Activated CD4-positive, alpha-beta T cell treated with anti-CD3 and anti-CD28 coated beads, Interleukin-2, amount 50 U/mL, for 4 hours (primary cell): ENCODE measurements at regions not wholly inside any gene's neighbourhood (a gene's known extent, or its start where the extent isn't known, plus 50 kb on each side); places are given as distances from the start of the nearest gene placed in this dataset.
A peak's percentile ranks its signal among the peaks of the same experiment; 100 is the strongest.

ENCODE experiments used
- DNase-seq, 2 experiments: peaks; one replicate each; pipeline ENCODE4 v3.0.0-alpha.2; 2020

DNA sequence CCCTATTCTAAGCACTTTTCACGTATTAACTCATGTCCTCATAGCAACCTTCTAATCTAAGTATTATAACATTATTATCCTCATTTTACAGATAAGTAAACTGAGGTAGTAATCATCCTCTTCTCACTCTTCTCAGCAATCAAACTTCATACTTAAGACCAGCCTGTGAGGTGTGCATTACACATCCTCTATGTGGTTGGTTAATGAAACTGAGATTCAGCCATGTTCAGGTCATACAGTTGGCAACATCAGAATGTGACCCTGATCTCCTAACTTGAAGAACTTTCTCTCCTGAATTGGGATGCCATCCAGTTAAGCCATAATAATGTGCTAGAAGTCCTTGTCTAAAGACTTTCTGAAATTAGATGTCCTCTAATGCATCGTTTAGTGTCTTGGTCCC is 275.1 kb upstream of the ANKRD55 start:
- DNase-seq, result no peak

DNA sequence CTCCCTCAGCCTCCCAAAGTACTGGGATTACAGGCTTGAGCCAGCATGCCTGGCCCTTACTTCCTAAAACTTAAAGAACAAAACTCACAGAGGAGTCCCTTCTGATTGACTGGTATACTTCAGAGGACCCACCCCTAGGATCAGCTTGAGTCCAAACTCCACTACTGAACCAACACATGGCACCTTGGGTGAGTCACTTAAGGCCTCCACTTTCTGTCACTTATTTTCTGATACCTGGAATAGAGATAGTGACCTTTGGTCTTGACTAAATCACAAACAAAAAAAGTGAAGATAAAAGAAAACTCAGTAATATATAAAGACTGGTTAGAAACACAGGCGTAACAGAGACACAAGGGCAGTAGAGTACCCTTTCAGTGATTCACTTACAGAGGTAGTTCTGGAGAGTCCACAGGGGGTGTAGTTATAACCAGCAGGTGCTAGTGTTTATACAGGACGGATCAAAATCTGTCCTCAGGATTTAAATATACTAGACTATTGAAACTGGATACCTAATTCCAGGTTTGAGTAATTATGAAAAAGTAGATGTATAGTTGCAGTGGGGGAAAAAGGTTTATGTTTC is 274.3 kb upstream of the ANKRD55 start:
- DNase-seq, result no peak

DNA sequence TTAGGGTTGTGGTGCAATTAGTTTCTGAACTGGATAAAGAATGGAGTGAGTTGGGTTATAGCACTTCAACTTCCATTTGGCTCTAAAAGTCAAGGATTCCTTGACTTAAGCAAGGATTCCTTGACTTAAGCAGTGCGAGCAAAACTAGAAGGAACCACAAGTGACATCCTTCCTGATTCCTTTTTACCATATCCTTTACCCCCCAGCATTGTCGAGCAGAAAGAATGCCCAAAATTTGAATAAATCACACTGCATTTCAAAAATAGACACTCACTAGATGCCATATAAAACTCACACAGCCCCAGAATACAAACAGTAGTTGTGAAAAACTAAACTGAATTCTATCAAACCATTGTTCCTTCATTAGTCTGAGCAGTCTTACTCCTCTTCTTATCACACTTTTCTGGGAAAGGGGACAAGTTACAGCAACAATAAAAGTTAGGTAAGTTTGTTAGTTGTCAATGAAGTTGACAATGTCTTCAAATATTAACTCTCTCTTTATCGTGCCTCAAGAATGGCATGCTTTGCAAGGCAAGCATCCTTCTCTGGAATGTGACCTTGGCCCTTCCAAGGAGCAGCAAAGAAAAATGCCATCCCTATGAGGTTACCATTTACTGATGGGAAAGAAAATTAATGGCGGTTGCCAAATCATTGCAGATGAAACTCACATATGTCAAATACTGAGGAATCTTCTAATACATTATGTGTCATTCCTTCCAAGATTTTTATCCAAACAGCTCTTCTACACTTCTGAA is 273.3 kb upstream of the ANKRD55 start:
- no peak for DNase-seq

DNA sequence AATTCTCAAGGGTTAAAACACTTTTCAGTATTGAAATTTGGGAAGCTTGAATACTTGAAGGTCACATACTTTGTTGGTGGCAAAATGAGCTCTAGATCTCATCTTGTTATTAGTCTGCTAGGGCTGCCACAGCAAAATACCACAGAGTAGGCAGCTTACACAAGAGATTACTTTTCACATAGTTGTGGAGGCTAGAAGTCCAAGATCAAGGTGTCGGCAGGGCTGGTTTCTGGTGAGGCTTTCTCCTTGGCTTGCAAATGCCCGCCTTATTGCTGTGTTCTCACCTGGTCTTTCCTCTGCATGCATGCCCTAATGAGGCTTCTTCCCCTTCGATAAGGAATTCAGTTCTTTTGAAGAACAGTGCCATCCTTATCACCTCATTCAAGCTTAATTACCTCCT is 270.8 kb upstream of the ANKRD55 start:
- DNase-seq, result no peak

DNA sequence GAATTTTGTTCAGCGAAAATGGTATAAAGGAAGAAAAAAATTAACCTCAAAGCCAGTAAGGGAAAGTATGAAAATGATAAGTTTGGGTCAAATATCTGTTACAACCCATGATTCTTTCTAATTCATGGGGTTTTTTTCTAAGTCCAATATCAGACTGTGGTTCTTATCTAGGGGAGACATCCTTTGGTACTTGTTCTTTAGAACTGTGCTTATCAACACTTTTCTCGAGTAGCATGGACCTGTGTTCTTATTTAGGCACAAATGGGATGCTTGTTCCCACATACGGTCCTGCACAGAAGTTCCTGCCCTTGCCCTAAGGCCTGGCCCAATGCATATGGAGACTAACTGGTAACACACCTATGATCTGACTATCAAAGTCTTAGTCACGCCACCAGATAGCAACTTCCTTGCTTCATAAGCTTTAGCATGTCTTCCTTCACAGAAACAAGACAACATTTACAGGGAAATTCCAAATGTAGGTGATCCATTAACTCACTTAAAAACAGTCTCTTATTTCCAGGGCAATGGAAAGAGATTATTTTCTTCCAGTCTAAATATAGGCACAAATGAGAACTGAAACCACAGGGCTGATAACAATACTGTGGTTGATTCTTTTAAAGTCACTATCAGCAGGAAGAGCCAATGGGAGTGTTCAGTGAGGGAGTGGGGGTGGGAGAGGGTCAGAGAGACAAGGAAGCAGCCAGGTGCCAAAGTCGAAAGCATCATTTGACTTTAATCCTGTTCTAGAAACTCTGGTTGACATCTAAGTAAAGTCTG is 268.8 kb upstream of the ANKRD55 start:
- DNase-seq, result no peak

DNA sequence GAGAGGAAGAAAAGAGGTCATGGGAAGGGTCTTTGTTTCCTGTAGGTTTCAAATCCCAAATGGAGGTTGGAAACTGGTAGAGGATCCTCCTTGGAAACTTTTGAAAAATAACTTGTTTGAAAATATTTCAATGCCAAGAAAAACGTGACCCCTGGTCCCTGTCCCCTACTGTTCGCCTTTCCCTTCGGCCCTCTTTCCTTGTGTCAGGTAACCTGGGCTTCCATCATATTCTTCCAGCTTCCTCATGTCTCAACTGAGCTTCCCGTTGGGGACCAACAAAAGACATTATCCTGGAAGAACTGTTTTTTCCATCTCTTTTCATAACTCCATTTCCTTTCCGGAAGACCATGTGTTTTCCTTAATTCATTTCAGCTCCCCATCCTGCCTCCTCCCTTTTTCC is 266.8 kb upstream of the ANKRD55 start:
- DNase-seq, result no peak

DNA sequence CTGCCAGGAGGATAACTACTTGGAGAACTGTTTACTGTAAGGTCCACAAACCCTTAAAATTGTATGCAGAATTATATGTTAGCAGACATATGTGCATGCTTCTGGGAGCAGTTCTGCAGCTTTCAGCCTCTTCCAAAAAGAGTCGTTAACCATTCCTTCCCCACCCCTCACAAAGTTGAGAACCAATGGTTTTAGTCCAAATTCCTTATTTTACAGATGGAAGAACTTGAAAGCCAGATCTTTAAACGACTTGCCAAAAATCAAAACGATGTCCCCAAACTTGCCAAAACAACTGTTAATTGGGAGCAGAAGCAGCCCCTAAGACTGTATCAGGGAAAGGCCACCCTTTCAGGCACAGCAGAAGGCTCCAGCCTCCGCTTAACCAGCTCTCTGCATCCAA is 266.4 kb upstream of the ANKRD55 start:
- DNase-seq, result no peak

DNA sequence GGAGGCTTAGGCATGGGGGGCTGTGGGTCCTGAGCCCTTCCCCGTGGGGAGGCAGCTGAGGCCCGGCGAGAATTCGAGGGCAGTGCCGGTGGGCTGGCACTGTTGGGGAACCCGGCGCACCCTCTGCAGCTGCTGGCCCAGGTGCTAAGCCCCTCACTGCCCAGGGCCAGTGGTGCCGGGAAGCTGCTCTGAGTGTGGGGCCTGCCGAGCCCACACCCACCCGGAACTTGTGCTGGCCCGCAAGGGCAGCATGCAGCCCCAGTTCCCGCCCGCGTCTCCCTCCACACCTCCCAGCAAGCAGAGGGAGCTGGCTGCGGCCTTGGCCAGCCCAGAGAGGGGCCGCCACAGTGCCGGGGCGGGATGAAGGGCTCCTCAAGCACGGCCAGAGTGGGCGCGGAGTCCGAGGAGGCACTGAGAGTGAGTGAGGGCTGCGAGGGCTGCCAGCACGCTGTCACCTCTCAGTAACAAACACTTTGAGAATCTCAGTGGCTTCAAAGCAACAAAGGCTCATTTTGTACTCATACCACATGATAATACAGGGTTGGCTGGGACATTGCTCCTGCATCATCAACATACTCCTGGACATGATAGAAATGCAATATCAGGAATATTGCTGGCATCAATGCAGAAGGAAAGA is 265.7 kb upstream of the ANKRD55 start:
- no peak for DNase-seq

DNA sequence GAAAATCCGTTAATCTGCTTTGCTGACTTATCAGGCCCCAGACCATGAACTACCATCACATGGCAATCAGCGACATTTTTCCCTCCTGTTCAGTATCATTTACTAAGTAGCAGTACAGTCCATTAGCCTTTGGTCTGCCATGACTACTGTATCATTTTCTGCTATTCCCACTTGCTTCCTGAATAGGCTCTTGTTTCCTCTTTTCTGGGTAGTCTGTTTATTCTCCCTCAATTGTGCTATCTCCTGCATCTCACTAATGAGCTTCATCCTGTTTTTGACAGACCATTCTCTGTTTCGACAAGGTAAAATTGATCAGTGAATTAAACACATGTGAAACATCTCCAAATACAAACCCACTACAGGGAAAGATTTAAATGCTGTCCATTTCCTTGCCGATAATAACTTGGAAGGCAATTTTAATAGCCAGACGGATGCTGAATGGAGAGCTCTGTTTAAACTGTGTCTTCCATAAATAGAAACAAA is 263.5 kb upstream of the ANKRD55 start:
- no peak for DNase-seq

DNA sequence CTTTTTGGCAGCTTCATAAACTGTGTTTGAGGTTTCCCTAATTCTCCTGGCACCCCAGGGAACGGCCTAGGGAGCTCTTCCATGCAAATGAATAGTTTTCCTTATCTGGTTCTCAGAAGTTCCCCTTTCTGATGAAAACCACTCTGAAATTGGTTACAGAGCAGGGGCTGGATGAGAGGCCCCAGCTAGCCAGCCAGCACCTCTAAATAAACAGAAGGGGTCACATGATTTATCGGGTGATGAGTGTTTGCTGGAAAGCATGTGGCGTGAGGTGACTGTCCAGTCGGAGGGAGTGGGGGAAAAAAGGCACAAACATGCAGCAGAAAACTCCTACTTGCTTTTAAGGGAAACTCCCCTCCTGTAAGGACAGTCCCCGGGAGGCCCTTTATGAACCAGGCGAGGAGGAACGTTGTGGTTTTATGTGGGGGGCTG is 261.2 kb upstream of the ANKRD55 start:
- no peak for DNase-seq

DNA sequence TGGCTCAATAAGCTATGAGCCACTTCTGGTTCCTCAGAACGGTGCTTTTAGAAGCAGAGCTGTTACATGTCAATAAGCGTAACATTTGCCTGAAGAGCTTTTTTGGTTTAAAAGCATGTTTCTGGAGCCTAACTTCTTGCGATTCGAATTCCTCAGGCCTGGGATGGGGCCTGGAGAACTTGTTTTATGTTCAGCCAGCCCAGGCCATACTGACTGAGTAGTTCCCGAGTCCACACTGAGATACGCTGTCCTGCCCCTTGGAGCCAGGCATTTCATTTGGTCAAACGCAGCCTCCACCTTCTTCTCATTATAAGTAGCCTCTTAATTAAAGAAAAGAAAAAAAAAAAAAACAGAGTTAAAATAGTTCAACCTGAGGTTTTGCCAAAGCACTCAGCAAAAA is 260.6 kb upstream of the ANKRD55 start:
- DNase-seq, result no peak

DNA sequence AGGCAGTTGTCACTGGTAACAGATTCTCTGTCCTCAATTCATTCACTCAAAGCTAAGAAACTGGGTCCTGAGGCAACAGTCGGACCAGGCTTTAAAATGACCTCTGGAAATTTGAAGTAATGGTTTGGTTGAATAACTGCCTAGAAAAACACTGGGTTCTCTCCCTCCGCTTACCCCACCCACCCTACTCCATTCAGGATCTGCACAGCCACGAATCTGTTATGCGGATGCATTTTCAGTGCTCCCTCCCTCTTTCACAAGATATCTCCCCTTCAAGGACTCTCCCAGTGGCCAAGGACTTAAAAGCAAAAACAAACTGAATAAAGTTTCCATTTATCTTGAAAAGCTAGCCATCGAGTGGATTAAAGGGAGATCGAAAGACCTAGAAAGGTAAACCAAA is 260.2 kb upstream of the ANKRD55 start:
- DNase-seq, result no peak

DNA sequence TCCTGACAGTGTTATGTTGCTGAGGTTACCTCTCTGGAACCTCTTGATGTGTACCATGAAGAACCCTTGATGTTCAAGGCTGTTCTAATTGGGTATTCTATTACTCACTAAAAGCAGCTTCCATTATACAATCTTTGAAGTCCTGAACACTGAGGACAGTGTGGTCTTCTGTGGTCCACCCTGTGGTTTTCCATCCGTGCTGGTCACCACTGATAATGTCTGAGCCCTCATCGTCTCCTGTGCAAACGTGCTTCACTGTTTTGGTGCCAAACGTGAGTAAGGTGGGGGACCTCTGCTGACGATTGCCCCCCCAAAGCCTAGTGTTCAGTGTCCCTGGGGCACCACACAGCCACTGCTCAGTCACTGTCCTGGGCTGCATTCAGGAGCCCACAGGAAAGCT is 259.7 kb upstream of the ANKRD55 start:
- no peak for DNase-seq

DNA sequence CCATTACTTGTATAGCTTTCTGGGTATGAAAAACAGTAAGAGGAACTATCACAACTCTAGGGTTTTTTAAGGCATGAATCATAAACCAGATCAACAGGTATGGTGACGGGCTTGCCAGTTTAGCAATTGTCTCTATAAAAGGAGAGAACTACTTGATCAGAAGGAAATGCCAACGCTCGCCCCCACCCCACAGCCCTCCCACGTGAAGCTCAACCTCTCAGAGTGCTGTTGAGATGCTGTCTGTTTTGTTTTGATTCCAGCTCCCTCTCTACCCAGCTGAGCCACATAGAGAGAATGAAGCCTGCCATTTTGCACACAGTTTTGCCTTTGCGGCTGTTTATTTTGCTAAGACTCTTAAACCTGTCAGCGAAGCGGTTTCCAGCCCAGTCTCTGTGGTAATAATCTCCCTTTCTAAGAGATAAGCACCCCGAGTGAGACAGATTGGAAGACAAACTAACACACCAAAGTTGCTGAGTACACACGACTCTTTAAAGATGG is 257.9 kb upstream of the ANKRD55 start:
- DNase-seq, result peak; percentile 62 to 65

DNA sequence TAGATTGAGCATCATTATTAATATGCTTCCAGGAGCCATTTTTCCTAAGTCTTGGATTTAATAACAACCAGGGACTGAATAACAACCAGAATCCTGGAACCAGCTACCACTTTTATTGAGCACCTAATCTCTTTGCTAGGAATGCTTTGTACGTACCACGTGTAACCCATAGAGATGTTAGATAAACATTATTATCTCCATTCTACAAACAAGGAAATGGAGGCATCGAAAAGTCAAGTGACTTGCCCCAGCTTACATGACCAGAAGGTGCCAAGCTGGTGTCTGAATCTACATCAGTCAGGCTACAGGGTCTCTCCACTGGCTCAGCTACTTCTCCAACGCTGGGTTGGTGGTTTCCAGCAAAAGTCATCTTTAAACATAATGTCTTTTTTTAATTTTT is 256.1 kb upstream of the ANKRD55 start:
- no peak for DNase-seq

DNA sequence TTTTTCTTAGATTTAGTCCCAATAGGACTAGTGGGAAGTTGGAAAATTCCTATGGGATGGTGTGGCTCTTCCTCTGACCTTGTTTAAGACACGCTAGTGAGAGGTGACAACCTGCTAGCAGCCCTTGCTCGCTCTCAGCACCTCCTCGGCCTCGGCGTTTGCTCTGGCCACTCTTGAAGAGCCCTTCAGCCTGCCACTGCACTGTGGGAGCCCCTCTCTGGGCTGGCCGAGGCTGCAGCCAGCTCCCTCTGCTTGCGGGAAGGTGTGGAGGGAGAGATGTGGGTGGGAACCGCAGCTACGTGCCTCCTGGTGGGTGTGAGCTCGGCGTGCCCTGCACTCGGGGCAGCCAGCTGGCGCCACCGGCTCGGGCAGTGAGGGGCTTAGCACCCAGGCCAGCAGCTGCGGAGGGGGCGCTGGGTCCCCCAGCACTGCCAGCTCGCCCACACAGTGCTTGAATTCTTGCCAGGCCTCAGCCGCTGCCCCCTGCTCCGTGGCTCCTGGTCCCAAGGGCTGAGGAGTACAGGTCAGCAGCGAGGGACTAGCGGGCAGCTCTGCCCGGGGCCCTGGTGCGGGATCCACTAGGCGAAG is 254.5 kb upstream of the ANKRD55 start:
- no peak for DNase-seq

DNA sequence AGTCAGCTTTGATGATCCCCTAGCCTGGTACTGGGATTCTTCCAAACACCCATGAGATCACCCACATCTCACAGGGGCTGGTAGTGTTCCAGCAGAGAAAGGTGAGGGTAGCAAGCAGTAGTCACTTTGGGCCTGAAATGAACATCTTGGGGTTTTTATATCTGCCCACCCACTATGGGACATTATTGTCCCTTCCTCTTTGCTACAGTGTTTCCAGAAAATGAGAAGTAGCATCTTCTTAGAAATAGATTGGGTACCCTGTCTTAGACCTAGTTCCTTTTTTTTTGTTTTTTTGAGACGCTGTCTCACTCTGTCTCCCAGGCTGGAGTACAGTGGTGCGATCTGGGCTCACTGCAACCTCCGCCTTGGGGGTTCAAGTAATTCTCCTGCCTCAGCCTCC is 249.2 kb upstream of the ANKRD55 start:
- DNase-seq, result no peak

DNA sequence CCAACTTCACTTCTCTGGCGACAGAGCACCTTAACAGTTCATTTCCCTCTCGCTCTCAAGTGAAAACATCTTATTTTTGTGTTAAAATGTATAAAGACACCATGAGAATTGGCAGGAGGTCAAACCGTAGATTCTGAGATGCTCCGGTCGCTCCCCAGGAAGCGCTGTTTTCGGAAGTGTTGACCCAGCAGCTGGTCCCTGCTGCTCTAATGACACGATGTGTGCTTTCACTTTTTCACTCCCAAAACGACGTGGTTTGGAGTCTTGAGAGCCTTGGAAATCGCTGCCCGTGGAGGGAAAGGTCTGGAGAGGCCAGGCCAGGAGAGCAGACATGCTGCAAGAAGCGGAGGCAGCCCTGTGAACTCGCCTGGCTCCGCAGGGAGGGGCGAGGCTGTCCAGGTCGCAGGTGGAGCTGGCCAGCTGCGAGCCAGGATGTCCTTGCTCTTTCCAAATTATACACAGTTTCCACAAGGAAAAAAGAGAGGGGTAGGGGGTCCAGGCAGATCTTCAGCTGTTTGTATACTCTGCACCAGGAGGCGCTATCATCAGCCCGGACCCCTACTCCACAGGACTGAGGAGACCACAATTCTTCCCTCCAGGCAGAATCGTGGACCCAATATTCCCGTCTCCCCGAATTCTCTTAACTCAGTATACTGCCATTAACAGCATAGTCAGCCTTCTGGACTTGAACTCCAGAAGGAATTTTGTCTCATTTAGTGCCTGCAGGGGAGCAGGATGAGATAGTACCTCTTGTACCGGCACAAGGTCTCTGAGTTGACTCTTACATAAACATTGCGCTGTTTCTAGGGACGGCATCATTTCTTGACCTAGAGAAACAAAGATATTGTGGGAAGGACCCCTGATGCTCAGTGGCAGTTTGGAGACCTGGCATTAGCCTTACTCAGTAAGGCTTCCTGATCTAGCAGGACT is 248.6 kb upstream of the ANKRD55 start:
- peak in 1 of 2 experiments; percentile 7 for DNase-seq

DNA sequence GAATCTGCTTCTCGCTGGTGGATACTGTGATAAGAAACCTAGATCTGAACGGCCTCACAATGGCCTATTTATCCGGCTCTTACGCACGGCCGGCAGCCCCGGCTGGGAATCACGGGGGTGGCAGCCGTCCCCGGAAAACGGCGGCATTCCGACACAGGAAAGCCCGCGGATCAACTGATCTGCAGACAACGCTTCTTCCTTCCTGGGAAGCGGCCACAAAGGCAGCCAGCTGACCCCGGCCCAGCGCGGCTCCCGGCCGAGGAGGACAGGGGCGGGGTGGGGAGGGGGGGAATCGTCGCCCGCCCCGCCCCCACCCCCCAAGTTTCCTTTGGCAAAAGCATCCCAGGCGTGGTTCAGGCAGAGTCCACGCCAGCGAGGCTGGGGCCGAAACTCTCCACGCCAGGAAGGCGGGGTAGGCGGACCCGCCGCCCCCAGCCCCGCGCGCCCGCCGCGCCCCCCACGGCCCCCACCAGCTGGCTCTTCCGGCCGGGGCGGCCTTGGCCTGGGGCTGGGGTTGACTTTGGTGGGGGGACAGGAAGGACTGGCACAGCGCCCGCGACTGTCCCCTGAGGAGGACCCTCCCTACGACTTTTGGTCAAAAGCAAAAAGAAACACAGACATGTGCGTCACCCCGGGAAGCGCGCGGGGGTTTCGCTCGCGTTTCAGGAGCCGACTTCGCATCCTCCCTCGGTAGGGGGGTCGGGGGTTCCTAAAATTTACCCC is 247.7 kb upstream of the ANKRD55 start:
- peak in 1 of 2 experiments; percentile 27 for DNase-seq

DNA sequence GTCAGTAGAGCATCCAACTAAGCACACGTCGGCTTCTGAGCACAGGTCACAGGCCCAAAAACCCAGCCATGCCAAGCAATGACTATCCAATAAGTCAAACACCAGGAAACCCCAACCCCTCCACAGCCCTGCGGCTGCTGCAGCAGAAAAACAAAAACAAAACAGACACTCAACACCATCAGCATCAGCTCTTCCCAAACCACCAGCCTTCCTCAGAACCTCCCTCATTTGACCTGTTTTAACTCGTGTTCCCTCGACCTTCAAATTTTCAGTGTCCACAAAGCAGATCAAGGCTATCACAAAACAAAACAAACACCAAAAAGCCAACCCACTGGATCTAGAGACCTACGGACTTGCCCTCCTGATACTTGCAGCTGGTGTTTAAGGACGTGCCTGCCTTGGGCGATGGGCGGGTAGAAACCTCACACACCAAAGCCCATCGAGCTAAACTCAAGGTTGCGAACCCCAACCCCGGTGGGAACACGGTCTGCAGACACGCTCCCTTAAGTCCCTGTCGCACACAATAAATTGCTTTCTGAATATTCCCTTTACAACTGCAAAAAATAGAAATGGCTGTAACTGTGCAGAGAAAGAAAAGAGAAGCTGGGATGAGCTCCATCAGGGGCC is 247.1 kb upstream of the ANKRD55 start:
- DNase-seq, result peak in 1 of 2 experiments; percentile 11

DNA sequence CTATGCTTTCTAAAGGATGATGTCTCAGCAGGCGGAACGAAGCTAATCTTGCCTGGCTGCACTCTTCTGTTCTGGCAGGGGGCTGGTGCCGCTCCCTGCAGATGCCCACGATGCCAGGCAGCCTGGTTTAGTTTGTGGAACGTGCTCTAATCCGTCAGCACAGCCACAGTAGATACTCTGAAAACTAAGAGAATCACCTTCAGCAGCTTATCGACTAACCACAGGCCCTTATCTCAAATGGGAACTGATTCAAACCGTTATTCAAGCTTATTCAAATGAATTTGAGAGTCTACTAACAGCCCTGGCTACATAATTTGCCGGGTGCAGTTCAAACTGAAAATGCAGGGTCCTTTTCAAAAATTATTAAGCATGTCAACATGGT is 246.6 kb upstream of the ANKRD55 start:
- no peak for DNase-seq
